Heart left ventricle (tissue), 16 donors: ENCODE measurements at regions not wholly inside any gene's neighbourhood (a gene's known extent, or its start where the extent isn't known, plus 50 kb on each side); places are given as distances from the start of the nearest gene placed in this dataset.
A peak's percentile ranks its signal among the peaks of the same experiment; 100 is the strongest.

Experiments
- ATAC-seq, 4 donors: fragments of 200-7000 bp; cut with Tn5 transposase; one replicate each; pipeline ENCODE4 v1.9.1; 2020 to 2022; ENCODE audit warnings: moderate library complexity in 4 of 4, mild to moderate bottlenecking in 3 of 4, moderate number of reproducible peaks in 1 of 4
- DNase-seq, 5 donors: peaks; one replicate each; pipeline ENCODE4 v3.0.0-alpha.2; 2020
- H3K27ac ChIP-seq, 12 donors: fragments of 200-600 bp; sonication (generic) in 4 of 12; one replicate each; pipeline versions ENCODE4 v1.5.0 to v1.8.0; 2016 to 2022; ENCODE audit warnings: mild to moderate bottlenecking in 2 of 12
- H3K27me3 ChIP-seq, 9 donors: fragments of 200-600 bp; sonication (generic) in 2 of 9; one replicate each; pipeline versions ENCODE4 v1.5.1 to v1.8.0; 2016 to 2022; ENCODE audit warnings: mild to moderate bottlenecking in 3 of 9
- H3K36me3 ChIP-seq, 9 donors: fragments of 200-600 bp; sonication (generic) in 2 of 9; one replicate each; pipeline versions ENCODE4 v1.5.0 to v1.8.0; 2018 to 2022; ENCODE audit warnings: mild to moderate bottlenecking in 2 of 9
- H3K4me1 ChIP-seq, 12 donors: fragments of 200-600 bp; sonication (generic) in 4 of 12; one replicate each; pipeline versions ENCODE4 v1.5.0 to v1.8.0; 2016 to 2022; ENCODE audit warnings: mild to moderate bottlenecking in 3 of 12
- H3K4me3 ChIP-seq, 12 donors: fragments of 200-600 bp; sonication (generic) in 4 of 12; one replicate each; pipeline versions ENCODE4 v1.5.0 to v1.8.0; 2017 to 2022; ENCODE audit warnings: mild to moderate bottlenecking in 9 of 12, moderate library complexity in 4 of 12
- H3K9me3 ChIP-seq, 12 donors: fragments of 200-600 bp; sonication (generic) in 4 of 12; one replicate each; pipeline versions ENCODE4 v1.5.0 to v1.8.0; 2016 to 2022; ENCODE audit warnings: mild to moderate bottlenecking in 1 of 12
- CTCF ChIP-seq, 12 donors: fragments of 200-600 bp; sonication (generic) in 4 of 12; IDR thresholded peaks; one replicate each; pipeline versions ENCODE4 v1.5.0 to v1.8.0; 2018 to 2022; ENCODE audit warnings: antibody characterized with exemption in 12 of 12, mild to moderate bottlenecking in 5 of 12
- POLR2A ChIP-seq, 2 donors: fragments of 450-650 bp; IDR thresholded peaks; one replicate each; pipeline ENCODE4 v1.6.1; 2017; ENCODE audit warnings: antibody characterized with exemption in 2 of 2, mild to moderate bottlenecking in 2 of 2, moderate library complexity in 2 of 2
- whole genome bisulfite sequencing, 4 donors: extraction: QIAGEN DNeasy Blood & Tissue Kit in 2 of 4; methylation state at CpG; one replicate each; pipeline versions ENCODE4 v1.1.5 to v1.1.7; 2013 to 2018; 5-methylcytosine and 5-hydroxymethylcytosine counted together
- intact Hi-C, 10 donors: fragments of 100-400 bp; cut with DNase I; formaldehyde crosslinking; loops; one replicate each; pipeline versions ENCODE4 v1.11.1 to v1.14.2; 2022
- donor health status: ischemic (EF 13 %, LVEDD 7.1; RV severe dilation, severe dysfunction).
- donor health status: healthy with polysubstance abuse.
- donor health status: DM: no; HTN: yes; CAD: no.
- donor health status: DM: no; HTN: no; CAD: no.
- donor health status: ischemic (EF 25% LVEDD 6.9; RV normal size, moderate dysfunction).
- donor health status: ischemic (EF 25% LVEDD 5.7; RV mildly dilated, moderate dysfunction).
- donor health status: healthy.
- donor health status: DM: yes; HTN: yes; CAD: no.
- donor health status: ischemic (EF 35%, LVEDD 5.7; RV mildly dilated, moderate dysfunction).
- donor health status: nonischemic (EF 11% LVEDD 7.7; RV severe dilation, severe dysfunction).
- donor health status: DM: yes; HTN: yes; CAD: no.
- donor health status: PGD.
- donor health status: ischemic (EF 29% LVEDD 5.4; RV normal size, mild dysfunction).
- donor health status: nonischemic (EF 23%, LVEDD 6.1; RV moderate dilation, normal function).

- peak in 2 of 4 donors; percentile 61 to 79 for ATAC-seq
- Histone ChIP-seq H3K9me3 (no peaks in the 10 kb centered on the region), H3K27me3 (no peaks in the 10 kb centered on the region), H3K4me3 (no peak overlapping the region), H3K4me1 (peaks cover 0 to 6% (median 0%) of the 10 kb centered on the region in 12 donors), H3K27ac (peak overlapping the region in 1 of 12 donors; percentile 31), H3K36me3 (no peaks in the 10 kb centered on the region)
- no peak for TF ChIP-seq POLR2A (IDR thresholded peaks at IDR 0.05)
- TF ChIP-seq CTCF (IDR thresholded peaks at IDR 0.05): no peak
- DNase-seq: no peak
- intact Hi-C loops: no loop called here
- WGBS, 4 donors: 64 to 92% (median 76%) methylated on average over 5 of the region's 5 CpGs
Observed at GRCh38 chr2:53312181-53312580, 455.4 kb upstream of the CHAC2 start.

- TF ChIP-seq CTCF (IDR thresholded peaks at IDR 0.05) (no peak), POLR2A (IDR thresholded peaks at IDR 0.05) (no peak)
- no peak for ATAC-seq
- 68 to 83% (median 75%) methylated on average over 4 of the region's 4 CpGs for WGBS, 4 donors
Observed at GRCh38 chr2:53303012-53303578, 464.5 kb upstream of the CHAC2 start.

GRCh38 chr2:53302455-53302854, 465.1 kb upstream of the CHAC2 start:
- H3K9me3 ChIP-seq: no peaks in the 10 kb centered on the region
- ATAC-seq (no peak), DNase-seq (no peak)
- intact Hi-C loops: no loop called here
- TF ChIP-seq POLR2A (IDR thresholded peaks at IDR 0.05) (no peak), CTCF (IDR thresholded peaks at IDR 0.05) (no peak)
- no peaks in the 10 kb centered on the region for H3K27me3 ChIP-seq
- H3K4me1 ChIP-seq: no peaks in the 10 kb centered on the region
- WGBS, 4 donors: 87 to 95% (median 93%) methylated on average over 1 of the region's 1 CpG
- H3K4me3 ChIP-seq: no peak overlapping the region
- H3K36me3 ChIP-seq: no peaks in the 10 kb centered on the region
- H3K27ac ChIP-seq: no peak overlapping the region

More at GRCh38 chr2:53303012-53303578, 464.5 kb upstream of the CHAC2 start:
- H3K4me3 ChIP-seq: no peak overlapping the region
- no peaks in the 10 kb centered on the region for H3K4me1 ChIP-seq
- intact Hi-C loops: no loop called here
- H3K27me3 ChIP-seq: no peaks in the 10 kb centered on the region
- no peaks in the 10 kb centered on the region for H3K36me3 ChIP-seq
- no peak for DNase-seq
- no peak overlapping the region for H3K27ac ChIP-seq
- no peaks in the 10 kb centered on the region for H3K9me3 ChIP-seq

- no peak for ATAC-seq
- intact Hi-C loops: no loop called here
- Histone ChIP-seq H3K4me3 (no peak overlapping the region), H3K27me3 (no peaks in the 10 kb centered on the region), H3K36me3 (no peaks in the 10 kb centered on the region), H3K4me1 (no peaks in the 10 kb centered on the region), H3K27ac (no peak overlapping the region), H3K9me3 (peaks cover 0 to 9% (median 0%) of the 10 kb centered on the region in 12 donors)
- no peak for DNase-seq
- no peak for TF ChIP-seq CTCF (IDR thresholded peaks at IDR 0.05)
- TF ChIP-seq POLR2A (IDR thresholded peaks at IDR 0.05): no peak
Observed at GRCh38 chr2:53289309-53290006, 478.1 kb upstream of the CHAC2 start.
